Neural progenitor cell (in vitro differentiated cells): ENCODE measurements at regions not wholly inside any gene's neighbourhood (a gene's known extent, or its start where the extent isn't known, plus 50 kb on each side); places are given as distances from the start of the nearest gene placed in this dataset.

ENCODE experiments used
- EZH2 ChIP-seq: fragments of 200-600 bp; sonication (generic); IDR thresholded peaks from 2 replicates; pipeline ENCODE4 v1.6.1; 2017; ENCODE audit warnings: antibody characterized with exemption, mild to moderate bottlenecking, moderate library complexity
- TF ChIP-seq, protein P1 (sequence below): fragments of 200-600 bp; sonication (generic); IDR thresholded peaks from 2 replicates; pipeline ENCODE4 v1.5.1; 2017; ENCODE audit warnings: antibody characterized with exemption, mild to moderate bottlenecking

DNA sequence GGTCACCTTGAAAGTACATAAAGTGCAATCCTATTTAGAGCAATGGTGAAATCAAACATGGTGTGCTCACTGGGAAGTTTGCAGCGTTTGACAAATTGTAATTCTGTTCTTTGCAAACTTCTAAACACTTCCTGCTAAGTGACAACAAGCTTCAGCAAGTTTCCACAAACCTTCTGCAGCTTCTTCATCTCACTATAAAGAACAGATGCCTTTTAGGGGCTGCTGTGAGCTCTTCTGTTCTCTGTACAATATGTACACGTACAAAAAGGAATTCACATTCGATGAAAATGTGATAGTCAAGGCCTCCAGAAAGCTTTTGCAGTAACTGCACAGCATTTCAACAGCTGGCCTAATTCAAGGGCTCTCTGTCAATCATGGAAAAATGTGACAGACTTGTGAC is 543.1 kb downstream of the CETN3 start:
- TF ChIP-seq, protein P1, sequence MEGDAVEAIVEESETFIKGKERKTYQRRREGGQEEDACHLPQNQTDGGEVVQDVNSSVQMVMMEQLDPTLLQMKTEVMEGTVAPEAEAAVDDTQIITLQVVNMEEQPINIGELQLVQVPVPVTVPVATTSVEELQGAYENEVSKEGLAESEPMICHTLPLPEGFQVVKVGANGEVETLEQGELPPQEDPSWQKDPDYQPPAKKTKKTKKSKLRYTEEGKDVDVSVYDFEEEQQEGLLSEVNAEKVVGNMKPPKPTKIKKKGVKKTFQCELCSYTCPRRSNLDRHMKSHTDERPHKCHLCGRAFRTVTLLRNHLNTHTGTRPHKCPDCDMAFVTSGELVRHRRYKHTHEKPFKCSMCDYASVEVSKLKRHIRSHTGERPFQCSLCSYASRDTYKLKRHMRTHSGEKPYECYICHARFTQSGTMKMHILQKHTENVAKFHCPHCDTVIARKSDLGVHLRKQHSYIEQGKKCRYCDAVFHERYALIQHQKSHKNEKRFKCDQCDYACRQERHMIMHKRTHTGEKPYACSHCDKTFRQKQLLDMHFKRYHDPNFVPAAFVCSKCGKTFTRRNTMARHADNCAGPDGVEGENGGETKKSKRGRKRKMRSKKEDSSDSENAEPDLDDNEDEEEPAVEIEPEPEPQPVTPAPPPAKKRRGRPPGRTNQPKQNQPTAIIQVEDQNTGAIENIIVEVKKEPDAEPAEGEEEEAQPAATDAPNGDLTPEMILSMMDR: no peak
- no peak for TF ChIP-seq EZH2
